ENCODE measurements at regions not wholly inside any gene's neighbourhood (a gene's known extent, or its start where the extent isn't known, plus 50 kb on each side); places are given as distances from the start of the nearest gene placed in this dataset.

- H4K20me1 ChIP-seq (ENCODE audit: control insufficient read depth, insufficient read depth, low read depth, low read length) = no peaks in the 10 kb centered on the region
- H3K9me2 ChIP-seq (replicated peaks; ENCODE audit: control insufficient read depth, low read length) = no peaks in the 10 kb centered on the region
- H3K9me3 ChIP-seq (ENCODE audit: control insufficient read depth, insufficient read depth, low read length) = no peaks in the 10 kb centered on the region
- TF ChIP-seq, protein P1, sequence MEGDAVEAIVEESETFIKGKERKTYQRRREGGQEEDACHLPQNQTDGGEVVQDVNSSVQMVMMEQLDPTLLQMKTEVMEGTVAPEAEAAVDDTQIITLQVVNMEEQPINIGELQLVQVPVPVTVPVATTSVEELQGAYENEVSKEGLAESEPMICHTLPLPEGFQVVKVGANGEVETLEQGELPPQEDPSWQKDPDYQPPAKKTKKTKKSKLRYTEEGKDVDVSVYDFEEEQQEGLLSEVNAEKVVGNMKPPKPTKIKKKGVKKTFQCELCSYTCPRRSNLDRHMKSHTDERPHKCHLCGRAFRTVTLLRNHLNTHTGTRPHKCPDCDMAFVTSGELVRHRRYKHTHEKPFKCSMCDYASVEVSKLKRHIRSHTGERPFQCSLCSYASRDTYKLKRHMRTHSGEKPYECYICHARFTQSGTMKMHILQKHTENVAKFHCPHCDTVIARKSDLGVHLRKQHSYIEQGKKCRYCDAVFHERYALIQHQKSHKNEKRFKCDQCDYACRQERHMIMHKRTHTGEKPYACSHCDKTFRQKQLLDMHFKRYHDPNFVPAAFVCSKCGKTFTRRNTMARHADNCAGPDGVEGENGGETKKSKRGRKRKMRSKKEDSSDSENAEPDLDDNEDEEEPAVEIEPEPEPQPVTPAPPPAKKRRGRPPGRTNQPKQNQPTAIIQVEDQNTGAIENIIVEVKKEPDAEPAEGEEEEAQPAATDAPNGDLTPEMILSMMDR (IDR thresholded peaks at IDR 0.05; ENCODE audit: low read depth, low read length, poor library complexity, severe bottlenecking) = no peak
- TF ChIP-seq EZH2phosphoT487 (IDR thresholded peaks at IDR 0.05; ENCODE audit: borderline replicate concordance, low read length) = no peak
- no peaks in the 10 kb centered on the region for H3K27me3 ChIP-seq (ENCODE audit: control insufficient read depth, low read length)
- no peaks in the 10 kb centered on the region for H3K36me3 ChIP-seq (ENCODE audit: control insufficient read depth, low read length)
- no peak overlapping the region for H3K4me3 ChIP-seq (ENCODE audit: low read length)
- H3K4me2 ChIP-seq (ENCODE audit: low read length) = no peak overlapping the region
- H3K4me1 ChIP-seq (ENCODE audit: control insufficient read depth, low read length) = no peaks in the 10 kb centered on the region
- H3K27ac ChIP-seq (ENCODE audit: low read depth, low read length) = no peak overlapping the region
- no peaks in the 10 kb centered on the region for H3F3A ChIP-seq (ENCODE audit: control insufficient read depth, insufficient read depth)
- H3K79me2 ChIP-seq (ENCODE audit: control insufficient read depth, low read length) = no peaks in the 10 kb centered on the region
Observed at GRCh38 chr14:44782775-44783238, 178.9 kb downstream of the KLHL28 start.

- no peaks in the 10 kb centered on the region for H3K79me2 ChIP-seq (ENCODE audit: control insufficient read depth, low read length)
- H3K4me1 ChIP-seq (ENCODE audit: control insufficient read depth, low read length) = no peaks in the 10 kb centered on the region
- H3K27me3 ChIP-seq (ENCODE audit: control insufficient read depth, low read length) = no peaks in the 10 kb centered on the region
- H4K20me1 ChIP-seq (ENCODE audit: control insufficient read depth, insufficient read depth, low read depth, low read length) = no peaks in the 10 kb centered on the region
- TF ChIP-seq EZH2phosphoT487 (IDR thresholded peaks at IDR 0.05; ENCODE audit: borderline replicate concordance, low read length) = no peak
- TF ChIP-seq, protein P1 (IDR thresholded peaks at IDR 0.05; ENCODE audit: low read depth, low read length, poor library complexity, severe bottlenecking) = no peak
- H3K9me2 ChIP-seq (replicated peaks; ENCODE audit: control insufficient read depth, low read length) = no peaks in the 10 kb centered on the region
- H3K4me3 ChIP-seq (ENCODE audit: low read length) = no peak overlapping the region
- H3K9me3 ChIP-seq (ENCODE audit: control insufficient read depth, insufficient read depth, low read length) = no peaks in the 10 kb centered on the region
- no peaks in the 10 kb centered on the region for H3K36me3 ChIP-seq (ENCODE audit: control insufficient read depth, low read length)
- H3K4me2 ChIP-seq (ENCODE audit: low read length) = no peak overlapping the region
- H3K27ac ChIP-seq (ENCODE audit: low read depth, low read length) = no peak overlapping the region
- H3F3A ChIP-seq (ENCODE audit: control insufficient read depth, insufficient read depth) = no peaks in the 10 kb centered on the region
Observed at GRCh38 chr14:44780989-44781388, 180.8 kb downstream of the KLHL28 start.

GRCh38 chr14:44778604-44779003, 183.1 kb downstream of the KLHL28 start:
- H3K79me2 ChIP-seq (ENCODE audit: control insufficient read depth, low read length) = no peaks in the 10 kb centered on the region
- no peaks in the 10 kb centered on the region for H4K20me1 ChIP-seq (ENCODE audit: control insufficient read depth, insufficient read depth, low read depth, low read length)
- H3K9me3 ChIP-seq (ENCODE audit: control insufficient read depth, insufficient read depth, low read length) = no peaks in the 10 kb centered on the region
- no peak for TF ChIP-seq EZH2phosphoT487 (IDR thresholded peaks at IDR 0.05; ENCODE audit: borderline replicate concordance, low read length)
- TF ChIP-seq, protein P1 (IDR thresholded peaks at IDR 0.05; ENCODE audit: low read depth, low read length, poor library complexity, severe bottlenecking) = no peak
- H3K36me3 ChIP-seq (ENCODE audit: control insufficient read depth, low read length) = no peaks in the 10 kb centered on the region
- H3K27me3 ChIP-seq (ENCODE audit: control insufficient read depth, low read length) = no peaks in the 10 kb centered on the region
- no peak overlapping the region for H3K27ac ChIP-seq (ENCODE audit: low read depth, low read length)
- no peaks in the 10 kb centered on the region for H3F3A ChIP-seq (ENCODE audit: control insufficient read depth, insufficient read depth)
- H3K4me3 ChIP-seq (ENCODE audit: low read length) = no peak overlapping the region
- no peak overlapping the region for H3K4me2 ChIP-seq (ENCODE audit: low read length)
- H3K4me1 ChIP-seq (ENCODE audit: control insufficient read depth, low read length) = no peaks in the 10 kb centered on the region
- H3K9me2 ChIP-seq (replicated peaks; ENCODE audit: control insufficient read depth, low read length) = no peaks in the 10 kb centered on the region

All from DOHH2 (cell line).